ENCODE measurements at regions not wholly inside any gene's neighbourhood (a gene's known extent, or its start where the extent isn't known, plus 50 kb on each side); places are given as distances from the start of the nearest gene placed in this dataset.

DNA sequence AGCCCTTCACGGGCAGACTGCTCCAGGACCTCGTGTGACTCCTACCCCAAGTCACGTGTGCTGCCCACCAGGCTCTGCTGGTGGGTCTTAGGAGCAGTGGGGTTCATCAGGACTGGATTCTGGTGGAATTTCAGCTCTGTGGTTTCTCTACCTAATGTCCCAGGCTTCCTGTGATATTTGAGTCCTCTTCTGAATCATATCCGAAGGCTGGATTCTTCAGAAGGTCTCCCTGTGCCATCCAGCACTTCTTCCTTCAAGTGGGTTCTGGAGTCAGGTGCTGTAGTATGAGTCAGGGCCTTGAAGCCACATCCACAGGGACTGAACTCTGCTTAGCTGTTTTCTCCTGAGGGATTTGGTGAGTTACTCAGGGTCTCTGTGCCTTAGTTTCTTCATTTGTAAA is 850.2 kb upstream of the CELF4 start:
- POLR2A ChIA-PET: no interaction called here
- no peak for FAIRE-seq

DNA sequence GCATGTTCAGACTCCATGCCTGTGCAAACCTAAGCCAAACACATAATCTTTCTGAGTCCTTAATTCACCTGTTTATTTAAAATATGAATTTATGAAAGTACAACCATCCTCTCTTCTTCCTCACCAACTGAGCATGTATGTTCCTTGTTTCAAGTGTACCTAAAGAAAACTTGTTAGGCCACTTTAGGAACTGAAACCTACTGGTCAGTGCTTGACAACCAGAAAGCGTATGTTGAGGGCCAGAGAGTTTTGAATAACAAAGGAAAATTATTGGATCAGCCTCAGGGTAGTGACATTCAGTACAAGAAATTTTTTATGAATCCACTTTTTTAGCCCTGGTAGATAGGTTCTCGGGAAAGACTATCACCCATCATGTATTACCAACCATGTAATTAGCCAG is 847.6 kb upstream of the CELF4 start:
- Histone ChIP-seq H4K20me1 (replicated peaks; ENCODE audit: control insufficient read depth, extremely low read depth, insufficient read depth, low read length) (no peaks in the 10 kb centered on the region), H3K4me3 (replicated peaks in 1 of 3; ENCODE audit: insufficient read depth in 1 of 3, low read depth in 1 of 3, low read length in 3 of 3) (no peak overlapping the region), H2AFZ (ENCODE audit: low read depth, low read length) (no peak overlapping the region), H3K27ac (ENCODE audit: insufficient read depth, low read depth, low read length) (no peak overlapping the region), H3K4me1 (ENCODE audit: control insufficient read depth, extremely low read depth, insufficient read depth, low read length) (no peaks in the 10 kb centered on the region), H3K27me3 (ENCODE audit: control insufficient read depth in 2 of 2, insufficient read depth in 2 of 2, low read length in 2 of 2) (no peaks in the 10 kb centered on the region), H3K9me3 (replicated peaks; ENCODE audit: control insufficient read depth, insufficient read depth, low read length) (peaks cover 4% of the 10 kb centered on the region), H3K4me2 (ENCODE audit: insufficient read depth, low read length) (no peak overlapping the region), H3K79me2 (ENCODE audit: control insufficient read depth, insufficient read depth, low read length) (no peaks in the 10 kb centered on the region), H3K9me1 (replicated peaks; ENCODE audit: control insufficient read depth, extremely low read depth, insufficient read depth, low read length) (no peaks in the 10 kb centered on the region), H3K9ac (replicated peaks; ENCODE audit: extremely low read depth, insufficient read depth, low read length) (no peak overlapping the region), H3K36me3 (ENCODE audit: control insufficient read depth in 2 of 2, extremely low read depth in 1 of 2, insufficient read depth in 2 of 2, low read length in 2 of 2) (no peaks in the 10 kb centered on the region)
- dilution Hi-C loops (cut with MboI; ENCODE audit: extremely low pct_ligation_motif_present, low sequenced_read_pairs) (no loop called here), intact Hi-C loops (cut with micrococcal nuclease) (no loop called here)
- CTCF ChIA-PET: no interaction called here
- DNase-seq (ENCODE audit: low read depth, low spot score) (no peak), FAIRE-seq (no peak)
- BruUV-seq (replicated peaks): no TSS peak
- POLR2A ChIA-PET: no interaction called here
- TF ChIP-seq POLR2A (IDR thresholded peaks at IDR 0.05; ENCODE audit: low read depth, low read length): no peak
- TF ChIP-seq, protein P1, sequence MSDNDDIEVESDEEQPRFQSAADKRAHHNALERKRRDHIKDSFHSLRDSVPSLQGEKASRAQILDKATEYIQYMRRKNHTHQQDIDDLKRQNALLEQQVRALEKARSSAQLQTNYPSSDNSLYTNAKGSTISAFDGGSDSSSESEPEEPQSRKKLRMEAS (IDR thresholded peaks at IDR 0.05; ENCODE audit: insufficient read depth, insufficient read length): no peak
- no peak for TF ChIP-seq POLR2AphosphoS5 (IDR thresholded peaks at IDR 0.05; ENCODE audit: insufficient read depth, low read depth, low read length)
- no peak for TF ChIP-seq EZH2 (IDR thresholded peaks at IDR 0.05; ENCODE audit: borderline replicate concordance, low read depth, low read length, severe bottlenecking)
- TF ChIP-seq MYC (IDR thresholded peaks at IDR 0.05; ENCODE audit: low read depth, low read length): no peak
- TF ChIP-seq, protein P2, sequence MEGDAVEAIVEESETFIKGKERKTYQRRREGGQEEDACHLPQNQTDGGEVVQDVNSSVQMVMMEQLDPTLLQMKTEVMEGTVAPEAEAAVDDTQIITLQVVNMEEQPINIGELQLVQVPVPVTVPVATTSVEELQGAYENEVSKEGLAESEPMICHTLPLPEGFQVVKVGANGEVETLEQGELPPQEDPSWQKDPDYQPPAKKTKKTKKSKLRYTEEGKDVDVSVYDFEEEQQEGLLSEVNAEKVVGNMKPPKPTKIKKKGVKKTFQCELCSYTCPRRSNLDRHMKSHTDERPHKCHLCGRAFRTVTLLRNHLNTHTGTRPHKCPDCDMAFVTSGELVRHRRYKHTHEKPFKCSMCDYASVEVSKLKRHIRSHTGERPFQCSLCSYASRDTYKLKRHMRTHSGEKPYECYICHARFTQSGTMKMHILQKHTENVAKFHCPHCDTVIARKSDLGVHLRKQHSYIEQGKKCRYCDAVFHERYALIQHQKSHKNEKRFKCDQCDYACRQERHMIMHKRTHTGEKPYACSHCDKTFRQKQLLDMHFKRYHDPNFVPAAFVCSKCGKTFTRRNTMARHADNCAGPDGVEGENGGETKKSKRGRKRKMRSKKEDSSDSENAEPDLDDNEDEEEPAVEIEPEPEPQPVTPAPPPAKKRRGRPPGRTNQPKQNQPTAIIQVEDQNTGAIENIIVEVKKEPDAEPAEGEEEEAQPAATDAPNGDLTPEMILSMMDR (IDR thresholded peaks at IDR 0.05; ENCODE audit: extremely low read depth in 1 of 2, insufficient read depth in 1 of 2, low read depth in 1 of 2, low read length in 2 of 2): no peak
- TF ChIP-seq FOS (IDR thresholded peaks at IDR 0.05; ENCODE audit: borderline replicate concordance, insufficient read depth, low read length): no peak
- TF ChIP-seq GATA2 (IDR thresholded peaks at IDR 0.05; ENCODE audit: insufficient read depth, insufficient read length, low read depth, low read length): no peak
- TF ChIP-seq JUN (IDR thresholded peaks at IDR 0.05; ENCODE audit: borderline replicate concordance, insufficient read depth, insufficient read length, low read depth): no peak

More for the DNA sequence above, 850.2 kb upstream of the CELF4 start:
- Histone ChIP-seq H3K4me1 (ENCODE audit: control insufficient read depth, extremely low read depth, insufficient read depth, low read length) (no peaks in the 10 kb centered on the region), H3K9ac (replicated peaks; ENCODE audit: extremely low read depth, insufficient read depth, low read length) (no peak overlapping the region), H3K4me3 (replicated peaks in 1 of 3; ENCODE audit: insufficient read depth in 1 of 3, low read depth in 1 of 3, low read length in 3 of 3) (no peak overlapping the region), H3K4me2 (ENCODE audit: insufficient read depth, low read length) (no peak overlapping the region), H3K36me3 (ENCODE audit: control insufficient read depth in 2 of 2, extremely low read depth in 1 of 2, insufficient read depth in 2 of 2, low read length in 2 of 2) (no peaks in the 10 kb centered on the region), H3K9me3 (replicated peaks; ENCODE audit: control insufficient read depth, insufficient read depth, low read length) (peaks cover 6% of the 10 kb centered on the region), H3K27ac (ENCODE audit: insufficient read depth, low read depth, low read length) (no peak overlapping the region), H4K20me1 (replicated peaks; ENCODE audit: control insufficient read depth, extremely low read depth, insufficient read depth, low read length) (no peaks in the 10 kb centered on the region), H2AFZ (ENCODE audit: low read depth, low read length) (no peak overlapping the region), H3K79me2 (ENCODE audit: control insufficient read depth, insufficient read depth, low read length) (no peaks in the 10 kb centered on the region), H3K9me1 (replicated peaks; ENCODE audit: control insufficient read depth, extremely low read depth, insufficient read depth, low read length) (no peaks in the 10 kb centered on the region), H3K27me3 (ENCODE audit: control insufficient read depth in 2 of 2, insufficient read depth in 2 of 2, low read length in 2 of 2) (no peaks in the 10 kb centered on the region)
- CTCF ChIA-PET: no interaction called here
- dilution Hi-C loops (cut with MboI; ENCODE audit: extremely low pct_ligation_motif_present, low sequenced_read_pairs): no loop called here
- intact Hi-C loops (cut with micrococcal nuclease): no loop called here
- no peak for DNase-seq (ENCODE audit: low read depth, low spot score)
- no TSS peak for BruUV-seq (replicated peaks)
- TF ChIP-seq JUN (IDR thresholded peaks at IDR 0.05; ENCODE audit: borderline replicate concordance, insufficient read depth, insufficient read length, low read depth): no peak
- no peak for TF ChIP-seq POLR2A (IDR thresholded peaks at IDR 0.05; ENCODE audit: low read depth, low read length)
- TF ChIP-seq, protein P2 (IDR thresholded peaks at IDR 0.05; ENCODE audit: extremely low read depth in 1 of 2, insufficient read depth in 1 of 2, low read depth in 1 of 2, low read length in 2 of 2): no peak
- no peak for TF ChIP-seq FOS (IDR thresholded peaks at IDR 0.05; ENCODE audit: borderline replicate concordance, insufficient read depth, low read length)
- TF ChIP-seq POLR2AphosphoS5 (IDR thresholded peaks at IDR 0.05; ENCODE audit: insufficient read depth, low read depth, low read length): no peak

Measured in endothelial cell of umbilical vein (primary cell).